ENCODE measurements at regions not wholly inside any gene's neighbourhood (a gene's known extent, or its start where the extent isn't known, plus 50 kb on each side); places are given as distances from the start of the nearest gene placed in this dataset.
A peak's percentile ranks its signal among the peaks of the same experiment; 100 is the strongest.

GRCh38 chr7:136189506-136189998, 212.4 kb upstream of the MTPN start:
- no peak overlapping the region for H3K4me3 Mint-ChIP-seq
- no peaks in the 10 kb centered on the region for H3K4me1 Mint-ChIP-seq (ENCODE audit: low read depth in 2 of 2)
- peaks cover 6% of the 10 kb centered on the region for H3K9me3 Mint-ChIP-seq
- ATAC-seq (no peak), DNase-seq (ENCODE audit: low spot score) (no peak)
- no peak overlapping the region for H3K27ac Mint-ChIP-seq
- no peaks in the 10 kb centered on the region for H3K27me3 Mint-ChIP-seq
- H3K36me3 Mint-ChIP-seq = no peaks in the 10 kb centered on the region

- DNase-seq (ENCODE audit: low spot score) = no peak
- Mint-ChIP-seq H3K27me3 (no peaks in the 10 kb centered on the region), H3K36me3 (peaks cover 4% of the 10 kb centered on the region)
These were observed 209.1 kb upstream of the MTPN start for GRCh38 chr7:136186281-136186680.

GRCh38 chr7:136184719-136185118, 207.6 kb upstream of the MTPN start:
- H3K36me3 Mint-ChIP-seq = peaks cover 4% of the 10 kb centered on the region
- no peak overlapping the region for H3K27ac Mint-ChIP-seq
- H3K27me3 Mint-ChIP-seq = no peaks in the 10 kb centered on the region
- no peak overlapping the region for H3K4me3 Mint-ChIP-seq
- no peak for DNase-seq (ENCODE audit: low spot score)
- peaks cover 8% of the 10 kb centered on the region for H3K9me3 Mint-ChIP-seq
- peaks cover 0 to 9% of the 10 kb centered on the region in 2 donors for H3K4me1 Mint-ChIP-seq (ENCODE audit: low read depth in 2 of 2)
- no peak for ATAC-seq

More at GRCh38 chr7:136186281-136186680, 209.1 kb upstream of the MTPN start:
- Mint-ChIP-seq H3K4me3 (no peak overlapping the region), H3K27ac (no peak overlapping the region), H3K4me1 (ENCODE audit: low read depth in 2 of 2) (peaks cover 0 to 6% of the 10 kb centered on the region in 2 donors), H3K9me3 (peaks cover 8% of the 10 kb centered on the region)
- ATAC-seq = no peak

- Mint-ChIP-seq H3K9me3 (peaks cover 8% of the 10 kb centered on the region), H3K27me3 (no peaks in the 10 kb centered on the region), H3K27ac (no peak overlapping the region), H3K36me3 (peaks cover 4% of the 10 kb centered on the region), H3K4me3 (no peak overlapping the region), H3K4me1 (ENCODE audit: low read depth in 2 of 2) (peaks cover 0 to 9% of the 10 kb centered on the region in 2 donors)
- no peak for ATAC-seq
- no peak for DNase-seq (ENCODE audit: low spot score)
These were observed 206.8 kb upstream of the MTPN start for GRCh38 chr7:136183981-136184380.

- peak in 1 of 2 donors; percentile 32 for ATAC-seq
- Mint-ChIP-seq H3K9me3 (peaks cover 8% of the 10 kb centered on the region), H3K27ac (no peak overlapping the region), H3K36me3 (peaks cover 4% of the 10 kb centered on the region), H3K27me3 (no peaks in the 10 kb centered on the region), H3K4me3 (no peak overlapping the region), H3K4me1 (ENCODE audit: low read depth in 2 of 2) (peaks cover 0 to 9% of the 10 kb centered on the region in 2 donors)
- no peak for DNase-seq (ENCODE audit: low spot score)
These were observed 203.8 kb upstream of the MTPN start for GRCh38 chr7:136180984-136181383.

GRCh38 chr7:136179851-136180721, 202.9 kb upstream of the MTPN start:
- H3K4me3 Mint-ChIP-seq = no peak overlapping the region
- no peak for ATAC-seq

GRCh38 chr7:136179154-136179553, 202.0 kb upstream of the MTPN start:
- H3K9me3 Mint-ChIP-seq = peaks cover 8% of the 10 kb centered on the region
- H3K36me3 Mint-ChIP-seq = peaks cover 4% of the 10 kb centered on the region
- peaks cover 0 to 9% of the 10 kb centered on the region in 2 donors for H3K4me1 Mint-ChIP-seq (ENCODE audit: low read depth in 2 of 2)
- ATAC-seq (no peak), DNase-seq (ENCODE audit: low spot score) (no peak)
- H3K27ac Mint-ChIP-seq = no peak overlapping the region
- no peaks in the 10 kb centered on the region for H3K27me3 Mint-ChIP-seq
- H3K4me3 Mint-ChIP-seq = no peak overlapping the region

More at GRCh38 chr7:136179851-136180721, 202.9 kb upstream of the MTPN start:
- Mint-ChIP-seq H3K27me3 (no peaks in the 10 kb centered on the region), H3K9me3 (peaks cover 8% of the 10 kb centered on the region), H3K4me1 (ENCODE audit: low read depth in 2 of 2) (peaks cover 0 to 9% of the 10 kb centered on the region in 2 donors), H3K27ac (no peak overlapping the region), H3K36me3 (peaks cover 4% of the 10 kb centered on the region)
- no peak for DNase-seq (ENCODE audit: low spot score)

- no peaks in the 10 kb centered on the region for H3K36me3 Mint-ChIP-seq
These were observed 197.4 kb upstream of the MTPN start for GRCh38 chr7:136174477-136175125.

GRCh38 chr7:136173874-136174273, 196.7 kb upstream of the MTPN start:
- H3K9me3 Mint-ChIP-seq = no peaks in the 10 kb centered on the region
- DNase-seq (ENCODE audit: low spot score) (no peak), ATAC-seq (no peak)
- no peaks in the 10 kb centered on the region for H3K4me1 Mint-ChIP-seq (ENCODE audit: low read depth in 2 of 2)
- H3K4me3 Mint-ChIP-seq = no peak overlapping the region
- H3K27ac Mint-ChIP-seq = no peak overlapping the region
- H3K27me3 Mint-ChIP-seq = no peaks in the 10 kb centered on the region
- H3K36me3 Mint-ChIP-seq = no peaks in the 10 kb centered on the region

More at GRCh38 chr7:136174477-136175125, 197.4 kb upstream of the MTPN start:
- Mint-ChIP-seq H3K4me1 (ENCODE audit: low read depth in 2 of 2) (no peaks in the 10 kb centered on the region), H3K4me3 (no peak overlapping the region), H3K27ac (no peak overlapping the region), H3K27me3 (no peaks in the 10 kb centered on the region), H3K9me3 (no peaks in the 10 kb centered on the region)
- no peak for DNase-seq (ENCODE audit: low spot score)
- no peak for ATAC-seq

GRCh38 chr7:136171233-136171632, 194.1 kb upstream of the MTPN start:
- Mint-ChIP-seq H3K4me1 (ENCODE audit: low read depth in 2 of 2) (no peaks in the 10 kb centered on the region), H3K4me3 (no peak overlapping the region), H3K36me3 (no peaks in the 10 kb centered on the region), H3K9me3 (no peaks in the 10 kb centered on the region), H3K27me3 (no peaks in the 10 kb centered on the region), H3K27ac (no peak overlapping the region)
- ATAC-seq = no peak
- DNase-seq (ENCODE audit: low spot score) = no peak

GRCh38 chr7:136168821-136169220, 191.7 kb upstream of the MTPN start:
- ATAC-seq (no peak), DNase-seq (ENCODE audit: low spot score) (no peak)
- Mint-ChIP-seq H3K9me3 (peaks cover under 1% of the 10 kb centered on the region), H3K36me3 (no peaks in the 10 kb centered on the region), H3K4me3 (no peak overlapping the region), H3K27me3 (no peaks in the 10 kb centered on the region), H3K27ac (no peak overlapping the region), H3K4me1 (ENCODE audit: low read depth in 2 of 2) (no peaks in the 10 kb centered on the region)

GRCh38 chr7:136167991-136168390, 190.8 kb upstream of the MTPN start:
- H3K27ac Mint-ChIP-seq = no peak overlapping the region
- DNase-seq (ENCODE audit: low spot score) = no peak
- H3K36me3 Mint-ChIP-seq = no peaks in the 10 kb centered on the region
- no peak overlapping the region for H3K4me3 Mint-ChIP-seq
- peaks cover 2% of the 10 kb centered on the region for H3K9me3 Mint-ChIP-seq
- no peaks in the 10 kb centered on the region for H3K27me3 Mint-ChIP-seq
- H3K4me1 Mint-ChIP-seq (ENCODE audit: low read depth in 2 of 2) = no peaks in the 10 kb centered on the region
- ATAC-seq = no peak

- ATAC-seq = no peak
- no peak overlapping the region for H3K4me3 Mint-ChIP-seq
- no peaks in the 10 kb centered on the region for H3K27me3 Mint-ChIP-seq
- peaks cover 2% of the 10 kb centered on the region for H3K9me3 Mint-ChIP-seq
- no peak overlapping the region for H3K27ac Mint-ChIP-seq
- no peak for DNase-seq (ENCODE audit: low spot score)
- H3K4me1 Mint-ChIP-seq (ENCODE audit: low read depth in 2 of 2) = no peaks in the 10 kb centered on the region
- H3K36me3 Mint-ChIP-seq = no peaks in the 10 kb centered on the region
These were observed 189.4 kb upstream of the MTPN start for GRCh38 chr7:136166521-136166920.

- peaks cover 4% of the 10 kb centered on the region for H3K36me3 Mint-ChIP-seq
- H3K9me3 Mint-ChIP-seq = peaks cover 5% of the 10 kb centered on the region
- H3K27me3 Mint-ChIP-seq = no peaks in the 10 kb centered on the region
- H3K27ac Mint-ChIP-seq = no peak overlapping the region
- DNase-seq (ENCODE audit: low spot score) = no peak
- no peaks in the 10 kb centered on the region for H3K4me1 Mint-ChIP-seq (ENCODE audit: low read depth in 2 of 2)
- H3K4me3 Mint-ChIP-seq = no peak overlapping the region
- no peak for ATAC-seq
These were observed 186.2 kb upstream of the MTPN start for GRCh38 chr7:136163340-136163801.

Data from natural killer cell treated with Interleukin-12 subunit alpha and Interleukin-12 subunit beta and Interleukin-15 and Interleukin-18, amount 100 ng/mL, for 72 hours (primary cell).